DMS53 (cell line): ENCODE measurements at regions not wholly inside any gene's neighbourhood (a gene's known extent, or its start where the extent isn't known, plus 50 kb on each side); places are given as distances from the start of the nearest gene placed in this dataset.

ENCODE experiments used
- DNase-seq: peaks from one replicate; lab custom pipeline; 2025; lab: John Stamatoyannopoulos, UW

- DNase-seq: no peak
These were observed 433.3 kb upstream of the SLITRK1 start for GRCh38 chr13:84315527-84315926.

GRCh38 chr13:84303035-84303434 lies 420.8 kb upstream of the SLITRK1 start:
- DNase-seq: no peak

- DNase-seq: no peak
These were observed 415.0 kb upstream of the SLITRK1 start for GRCh38 chr13:84297251-84297650.

GRCh38 chr13:84296401-84296800 lies 414.1 kb upstream of the SLITRK1 start:
- DNase-seq: no peak

- DNase-seq: no peak
These were observed 412.3 kb upstream of the SLITRK1 start for GRCh38 chr13:84294576-84294975.

DNA sequence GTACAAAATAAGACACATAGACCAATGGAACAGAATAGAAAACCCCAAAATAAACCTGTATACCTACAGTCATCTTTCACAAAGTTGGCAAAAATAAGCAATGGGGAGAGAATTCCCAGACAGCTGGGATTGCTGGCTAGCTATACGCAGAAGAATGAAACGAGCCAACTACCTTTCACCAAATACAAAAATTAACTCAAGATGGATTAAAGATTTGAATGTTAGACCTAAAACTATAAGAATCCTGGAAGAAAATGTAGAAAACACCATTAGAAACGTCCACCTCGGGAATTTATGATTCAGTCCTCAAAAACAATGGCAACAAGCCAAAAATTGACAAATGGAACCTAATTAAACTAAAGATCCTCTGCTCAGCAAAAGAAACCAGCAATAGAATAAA lies 408.1 kb upstream of the SLITRK1 start:
- DNase-seq: no peak

DNA sequence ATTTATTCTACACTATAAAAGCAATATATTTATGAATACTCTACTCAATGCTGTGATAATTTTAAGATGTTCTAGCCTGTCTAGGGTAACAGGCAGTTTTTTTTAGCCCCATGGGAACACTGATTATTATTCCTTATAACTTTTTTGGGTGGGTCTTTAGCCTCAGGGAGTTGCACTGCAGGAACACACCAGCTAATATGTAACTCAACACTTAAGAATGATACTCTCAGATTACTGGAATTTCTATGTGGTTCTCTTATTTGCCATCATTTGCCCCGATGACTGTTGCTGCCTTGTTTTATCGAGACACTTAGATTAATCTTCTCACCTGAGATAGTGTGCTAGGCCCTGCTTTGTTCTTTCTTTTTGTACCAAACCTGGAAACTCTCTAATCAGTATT lies 396.9 kb upstream of the SLITRK1 start:
- DNase-seq: no peak

DNA sequence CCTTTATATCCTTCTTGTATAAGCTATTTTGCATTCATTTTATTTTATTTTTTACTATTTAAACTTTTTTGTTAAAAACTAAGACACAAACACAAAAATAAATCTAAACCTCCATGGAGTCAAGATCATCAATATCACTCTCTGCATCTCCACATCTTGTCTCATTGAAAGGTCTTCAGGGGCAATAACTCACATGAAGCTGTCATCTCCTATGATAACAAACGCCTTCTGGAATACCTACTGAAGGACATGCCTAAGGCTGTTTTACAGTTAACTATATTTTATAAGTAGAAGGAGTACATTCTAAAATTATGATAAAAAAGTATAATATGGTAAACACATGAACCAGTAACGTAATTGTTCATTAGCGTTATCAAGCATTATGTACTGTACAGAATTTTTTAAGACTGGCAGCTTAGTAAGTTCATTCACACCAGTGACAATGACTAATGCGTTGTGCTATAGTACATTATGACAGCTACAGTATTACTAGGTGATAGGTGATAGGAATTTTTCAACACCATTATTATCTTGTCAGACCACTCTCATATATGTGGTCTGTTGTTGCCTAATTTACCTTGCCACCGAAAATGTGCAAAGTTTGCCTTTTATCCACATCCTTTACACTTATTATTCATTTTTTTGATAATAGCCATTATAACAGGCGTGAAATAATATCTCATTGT lies 390.7 kb upstream of the SLITRK1 start:
- DNase-seq: no peak

- no peak for DNase-seq
These were observed 383.0 kb upstream of the SLITRK1 start for GRCh38 chr13:84265257-84265764.

- peak; percentile 0 for DNase-seq
These were observed 381.2 kb upstream of the SLITRK1 start for GRCh38 chr13:84263354-84264069.

DNA sequence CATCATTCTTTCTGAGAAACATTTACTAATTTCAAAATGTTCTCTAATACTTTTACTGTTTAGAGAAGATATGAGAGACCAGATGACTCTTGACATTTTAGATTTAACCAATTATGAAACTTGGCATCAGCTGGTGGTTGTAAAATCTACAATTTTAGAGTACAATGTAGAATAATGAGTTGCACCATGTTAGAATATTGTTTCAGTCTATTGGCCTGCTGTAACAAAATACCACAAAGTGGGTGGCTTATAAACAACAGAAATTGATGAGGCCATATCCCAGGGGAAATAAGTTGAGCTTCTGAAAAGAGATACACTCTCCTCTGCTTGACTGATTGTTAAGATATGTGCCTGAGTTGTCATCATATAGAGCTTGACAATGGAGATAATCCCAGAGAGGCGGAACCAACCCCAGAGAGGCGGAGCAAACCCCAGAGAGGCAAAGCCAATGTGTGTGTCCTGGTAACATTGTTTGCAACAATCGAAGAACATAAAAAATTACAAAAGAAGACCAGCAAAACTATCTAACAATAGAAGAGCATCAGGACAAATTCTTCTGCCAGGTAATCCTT lies 373.0 kb upstream of the SLITRK1 start:
- DNase-seq: no peak

DNA sequence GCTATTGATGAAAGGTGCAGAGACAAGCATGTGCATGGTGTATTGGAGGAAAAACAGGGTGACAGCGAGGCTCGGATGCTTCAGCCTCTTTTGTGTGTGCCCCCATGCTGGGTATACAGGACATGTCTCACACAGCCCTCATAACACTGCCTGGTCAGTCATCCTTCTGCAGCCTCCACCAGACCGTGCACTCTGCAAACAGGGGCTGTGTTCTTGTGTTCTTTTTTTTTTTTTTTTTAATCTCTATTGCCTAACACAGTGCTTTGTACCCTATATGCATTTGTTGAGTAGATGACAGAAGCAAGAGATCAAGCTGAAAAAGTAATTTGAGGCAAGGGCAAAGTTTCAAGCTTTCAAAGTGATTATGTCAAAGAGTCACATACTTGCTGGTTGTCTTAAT lies 367.2 kb upstream of the SLITRK1 start:
- peak; percentile 1 for DNase-seq

GRCh38 chr13:84243340-84243739 lies 361.1 kb upstream of the SLITRK1 start:
- no peak for DNase-seq

DNA sequence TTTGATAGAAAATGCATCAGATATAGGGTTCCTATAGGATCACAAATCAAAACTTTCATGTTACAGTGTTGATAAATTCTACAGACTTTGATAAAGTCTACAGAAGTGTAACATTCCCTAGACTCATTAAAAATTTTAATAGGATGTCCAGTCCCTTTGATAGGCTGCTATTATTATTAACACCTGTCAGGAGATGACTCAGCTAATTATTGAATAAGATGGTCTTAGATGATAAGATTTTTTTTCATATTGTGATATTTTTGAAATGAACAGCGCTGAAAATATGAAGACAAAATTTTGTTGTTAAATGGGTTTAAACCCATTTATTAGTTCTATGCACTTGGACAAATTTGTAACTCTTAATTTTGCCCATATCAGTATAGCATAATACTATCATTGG lies 356.8 kb upstream of the SLITRK1 start:
- no peak for DNase-seq

GRCh38 chr13:84238381-84238780 lies 356.1 kb upstream of the SLITRK1 start:
- no peak for DNase-seq

DNA sequence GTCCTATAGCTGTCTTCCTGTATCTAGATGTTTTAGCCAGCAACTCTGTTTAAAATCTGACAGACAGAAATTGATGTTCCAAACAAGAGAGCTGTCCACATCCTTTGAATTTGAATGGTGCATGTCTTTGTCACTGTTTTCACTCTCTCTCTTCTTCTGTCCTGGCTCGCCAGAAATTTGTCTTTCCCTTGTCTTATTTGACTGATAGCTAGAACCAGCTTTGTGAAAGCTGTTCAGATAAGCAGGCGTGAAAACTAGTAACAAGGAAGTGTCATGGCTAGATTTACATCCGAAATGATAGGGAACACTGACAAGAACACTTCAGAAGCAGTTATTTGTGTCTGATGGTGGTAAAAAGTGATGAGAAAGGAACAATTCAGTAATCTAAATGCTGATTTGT lies 354.9 kb upstream of the SLITRK1 start:
- no peak for DNase-seq

- no peak for DNase-seq
These were observed 352.1 kb upstream of the SLITRK1 start for GRCh38 chr13:84234416-84234815.

GRCh38 chr13:84230568-84230967 lies 348.3 kb upstream of the SLITRK1 start:
- DNase-seq: no peak

DNA sequence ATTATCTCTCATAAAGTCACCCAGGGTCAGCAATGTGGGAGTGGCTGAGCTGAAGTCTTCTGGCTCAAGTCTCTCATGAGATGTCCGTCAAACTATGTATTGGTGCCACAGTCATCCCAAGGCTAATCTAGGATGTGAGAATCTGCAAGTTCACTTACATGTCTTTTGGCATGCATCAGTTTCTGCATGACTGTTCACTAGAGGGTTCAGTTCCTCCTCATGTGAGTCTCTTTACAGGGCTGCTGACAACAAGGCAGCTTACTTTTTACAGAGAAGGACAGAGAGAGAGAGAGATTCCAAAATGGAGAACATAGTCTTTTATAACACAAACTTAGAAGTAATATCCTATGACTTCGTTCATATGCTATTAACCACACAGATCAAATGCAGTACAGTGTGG lies 328.8 kb upstream of the SLITRK1 start:
- DNase-seq: no peak

GRCh38 chr13:84208246-84208910 lies 326.1 kb upstream of the SLITRK1 start:
- DNase-seq: no peak

- DNase-seq: no peak
These were observed 325.2 kb upstream of the SLITRK1 start for GRCh38 chr13:84207509-84207908.

GRCh38 chr13:84200971-84201370 lies 318.7 kb upstream of the SLITRK1 start:
- no peak for DNase-seq

- DNase-seq: peak; percentile 0
These were observed 309.9 kb upstream of the SLITRK1 start for GRCh38 chr13:84192125-84192524.
